ENCODE measurements at regions not wholly inside any gene's neighbourhood (a gene's known extent, or its start where the extent isn't known, plus 50 kb on each side); places are given as distances from the start of the nearest gene placed in this dataset.
"Not testable (repeated sequence)": the region's sequence is repeated elsewhere in the genome, so short reads cannot be mapped to it uniquely, and the experiment has no call there.

GRCh38 chr15:99487337-99487730, 78.5 kb upstream of the MEF2A start:
- Histone ChIP-seq H3K9me3 (no peaks in the 10 kb centered on the region), H3K27ac (peak overlapping the region in 1 of 2 donors; percentile 35), H3K36me3 (no peaks in the 10 kb centered on the region), H3K27me3 (no peaks in the 10 kb centered on the region), H3K4me1 (ENCODE audit: insufficient read depth) (peaks cover 6% of the 10 kb centered on the region), H3K4me3 (no peak overlapping the region)
- WGBS, 3 donors = 84 to 93% (median 85%) methylated on average over 5 of the region's 5 CpGs
- intact Hi-C loops (cut with DNase I) = no loop called here
- no peak for TF ChIP-seq POLR2A (IDR thresholded peaks at IDR 0.05)
- TF ChIP-seq CTCF (IDR thresholded peaks at IDR 0.05) = no peak
- TF ChIP-seq EP300 (IDR thresholded peaks at IDR 0.05) = no peak
- no peak for DNase-seq

- TF ChIP-seq EP300 (IDR thresholded peaks at IDR 0.05) (no peak), POLR2A (IDR thresholded peaks at IDR 0.05) (no peak), CTCF (IDR thresholded peaks at IDR 0.05) (no peak)
- intact Hi-C loops (cut with DNase I) = no loop called here
These were observed 73.5 kb upstream of the MEF2A start for GRCh38 chr15:99492275-99492674.

GRCh38 chr15:99492716-99493115, 73.1 kb upstream of the MEF2A start:
- intact Hi-C loops (cut with DNase I) = no loop called here
- H3K9me3 ChIP-seq = no peaks in the 10 kb centered on the region
- no peak for DNase-seq
- H3K4me1 ChIP-seq (ENCODE audit: insufficient read depth) = peaks cover 2% of the 10 kb centered on the region
- H3K36me3 ChIP-seq = no peaks in the 10 kb centered on the region
- 94 to 98% (median 94%) methylated on average over 10 of the region's 10 CpGs for WGBS, 3 donors
- TF ChIP-seq POLR2A (IDR thresholded peaks at IDR 0.05) (no peak), CTCF (IDR thresholded peaks at IDR 0.05) (no peak), EP300 (IDR thresholded peaks at IDR 0.05) (no peak)
- H3K27me3 ChIP-seq = no peaks in the 10 kb centered on the region
- no peak overlapping the region for H3K27ac ChIP-seq
- no peak overlapping the region for H3K4me3 ChIP-seq

More at GRCh38 chr15:99492275-99492674, 73.5 kb upstream of the MEF2A start:
- Histone ChIP-seq H3K27ac (no peak overlapping the region), H3K4me3 (no peak overlapping the region), H3K27me3 (no peaks in the 10 kb centered on the region), H3K9me3 (no peaks in the 10 kb centered on the region), H3K4me1 (ENCODE audit: insufficient read depth) (peaks cover 2% of the 10 kb centered on the region), H3K36me3 (no peaks in the 10 kb centered on the region)
- no peak for DNase-seq
- 96 to 99% (median 97%) methylated on average over 6 of the region's 6 CpGs for WGBS, 3 donors

- Histone ChIP-seq H3K27ac (no peak overlapping the region), H3K4me1 (ENCODE audit: insufficient read depth) (peaks cover 2% of the 10 kb centered on the region), H3K27me3 (no peaks in the 10 kb centered on the region), H3K36me3 (no peaks in the 10 kb centered on the region), H3K4me3 (no peak overlapping the region), H3K9me3 (no peaks in the 10 kb centered on the region)
- intact Hi-C loops (cut with DNase I) = no loop called here
- WGBS, 3 donors = 88 to 96% (median 94%) methylated on average over 11 of the region's 11 CpGs
- TF ChIP-seq POLR2A (IDR thresholded peaks at IDR 0.05) (no peak), CTCF (IDR thresholded peaks at IDR 0.05) (no peak), EP300 (IDR thresholded peaks at IDR 0.05) (no peak)
- DNase-seq = no peak
These were observed 72.3 kb upstream of the MEF2A start for GRCh38 chr15:99493461-99493860.

- H3K27ac ChIP-seq; H3K4me3 ChIP-seq; DNase-seq; H3K9me3 ChIP-seq; H3K27me3 ChIP-seq; H3K36me3 ChIP-seq; H3K4me1 ChIP-seq (ENCODE audit: insufficient read depth); intact Hi-C loops (cut with DNase I): not testable (repeated sequence)
- 93 to 95% (median 93%) methylated on average over 33 to 40 of the region's 40 CpGs for WGBS, 3 donors
These were observed 71.1 kb upstream of the MEF2A start for GRCh38 chr15:99494536-99495233.

All from ovary (tissue), 7 donors.